ENCODE measurements at regions not wholly inside any gene's neighbourhood (a gene's known extent, or its start where the extent isn't known, plus 50 kb on each side); places are given as distances from the start of the nearest gene placed in this dataset.

DNA sequence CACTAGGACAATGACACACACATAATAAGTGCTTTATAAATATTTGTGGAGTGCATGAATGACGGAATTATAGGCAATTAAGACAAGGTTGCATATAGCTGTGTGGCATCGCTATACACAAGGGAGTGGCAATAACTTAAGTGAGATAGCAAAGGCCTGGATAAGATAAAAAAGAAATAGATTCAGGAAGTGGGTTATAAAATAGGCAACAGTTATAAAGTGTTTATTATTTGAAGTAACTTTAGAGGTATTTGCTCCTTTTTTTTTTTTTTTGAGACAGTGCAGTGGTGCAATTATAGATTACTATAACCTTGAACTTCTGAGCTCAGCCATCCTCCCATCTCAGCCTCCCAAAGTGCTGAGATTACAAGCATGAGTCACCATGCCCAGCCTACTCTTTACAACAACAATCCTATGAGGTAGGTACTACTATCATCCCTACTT lies 75.9 kb upstream of the LOC128125822 start:
- TF ChIP-seq, protein P1, sequence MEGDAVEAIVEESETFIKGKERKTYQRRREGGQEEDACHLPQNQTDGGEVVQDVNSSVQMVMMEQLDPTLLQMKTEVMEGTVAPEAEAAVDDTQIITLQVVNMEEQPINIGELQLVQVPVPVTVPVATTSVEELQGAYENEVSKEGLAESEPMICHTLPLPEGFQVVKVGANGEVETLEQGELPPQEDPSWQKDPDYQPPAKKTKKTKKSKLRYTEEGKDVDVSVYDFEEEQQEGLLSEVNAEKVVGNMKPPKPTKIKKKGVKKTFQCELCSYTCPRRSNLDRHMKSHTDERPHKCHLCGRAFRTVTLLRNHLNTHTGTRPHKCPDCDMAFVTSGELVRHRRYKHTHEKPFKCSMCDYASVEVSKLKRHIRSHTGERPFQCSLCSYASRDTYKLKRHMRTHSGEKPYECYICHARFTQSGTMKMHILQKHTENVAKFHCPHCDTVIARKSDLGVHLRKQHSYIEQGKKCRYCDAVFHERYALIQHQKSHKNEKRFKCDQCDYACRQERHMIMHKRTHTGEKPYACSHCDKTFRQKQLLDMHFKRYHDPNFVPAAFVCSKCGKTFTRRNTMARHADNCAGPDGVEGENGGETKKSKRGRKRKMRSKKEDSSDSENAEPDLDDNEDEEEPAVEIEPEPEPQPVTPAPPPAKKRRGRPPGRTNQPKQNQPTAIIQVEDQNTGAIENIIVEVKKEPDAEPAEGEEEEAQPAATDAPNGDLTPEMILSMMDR (IDR thresholded peaks at IDR 0.05) = no peak
- no peak for TF ChIP-seq POLR2A (IDR thresholded peaks at IDR 0.05)
